Neural progenitor cell (in vitro differentiated cells): ENCODE measurements at regions not wholly inside any gene's neighbourhood (a gene's known extent, or its start where the extent isn't known, plus 50 kb on each side); places are given as distances from the start of the nearest gene placed in this dataset.

Experiments
- DNase-seq: peaks from one replicate; pipeline ENCODE4 v3.0.0-alpha.2; 2016; ENCODE audit warnings: low spot score
- H2AFZ ChIP-seq: fragments of 200-600 bp; sonication (generic); replicated peaks from 2 replicates; pipeline ENCODE4 v1.6.1; 2016; ENCODE audit warnings: antibody characterized with exemption
- H3F3A ChIP-seq: fragments of 200-600 bp; sonication (generic); 2 replicates; pipeline ENCODE4 v1.6.1; 2016; ENCODE audit warnings: antibody characterized with exemption, low read depth
- H3K27ac ChIP-seq: fragments of 200-600 bp; sonication (generic); 2 replicates; pipeline ENCODE4 v1.5.1; 2016; ENCODE audit warnings: mild to moderate bottlenecking
- H3K27me3 ChIP-seq: fragments of 200-600 bp; sonication (generic); 2 replicates; pipeline ENCODE4 v1.6.1; 2016; ENCODE audit warnings: mild to moderate bottlenecking, moderate library complexity
- H3K36me3 ChIP-seq: fragments of 200-600 bp; sonication (generic); 2 replicates; pipeline ENCODE4 v1.5.1; 2016
- H3K4me1 ChIP-seq: fragments of 200-600 bp; sonication (generic); 2 replicates; pipeline ENCODE4 v1.6.1; 2016; ENCODE audit warnings: mixed run types
- H3K4me2 ChIP-seq: fragments of 200-600 bp; sonication (generic); 2 replicates; pipeline ENCODE4 v1.6.1; 2016
- H3K4me3 ChIP-seq: fragments of 200-600 bp; sonication (generic); 2 replicates; pipeline ENCODE4 v1.5.1; 2016
- H3K79me2 ChIP-seq: fragments of 200-600 bp; sonication (generic); 2 replicates; pipeline ENCODE4 v1.6.1; 2016; ENCODE audit warnings: low read depth
- H3K9ac ChIP-seq: fragments of 200-600 bp; sonication (generic); 2 replicates; pipeline ENCODE4 v1.6.1; 2016
- H3K9me3 ChIP-seq: fragments of 200-600 bp; sonication (generic); 2 replicates; pipeline ENCODE4 v1.5.1; 2016; ENCODE audit warnings: low read depth
- H4K20me1 ChIP-seq: fragments of 200-600 bp; sonication (generic); 2 replicates; pipeline ENCODE4 v1.6.1; 2016; ENCODE audit warnings: low read depth
- H3K27ac Mint-ChIP-seq: 3 replicates; pipeline ENCODE4 v1.8.0; 2021; ENCODE audit warnings: mixed read lengths
- H3K27me3 Mint-ChIP-seq: 2 replicates; pipeline ENCODE4 v1.8.0; 2022; ENCODE audit warnings: low read depth, mild to moderate bottlenecking, inconsistent platforms, moderate library complexity, mixed read lengths; ENCODE audit not compliant: insufficient read depth
- H3K36me3 Mint-ChIP-seq: 3 replicates; pipeline ENCODE4 v1.8.0; 2021; ENCODE audit warnings: mixed read lengths
- H3K4me1 Mint-ChIP-seq: 3 replicates; pipeline ENCODE4 v1.8.0; 2021; ENCODE audit warnings: mixed read lengths
- H3K4me3 Mint-ChIP-seq: 3 replicates; pipeline ENCODE4 v1.8.0; 2021; ENCODE audit warnings: mild to moderate bottlenecking, moderate library complexity, mixed read lengths
- H3K9me3 Mint-ChIP-seq: 3 replicates; pipeline ENCODE4 v1.8.0; 2020; ENCODE audit warnings: mixed read lengths
- CTCF ChIP-seq: fragments of 200-600 bp; sonication (generic); IDR thresholded peaks from 2 replicates; pipeline ENCODE4 v1.5.1; 2017; ENCODE audit warnings: antibody characterized with exemption, mild to moderate bottlenecking
- EZH2 ChIP-seq: fragments of 200-600 bp; sonication (generic); IDR thresholded peaks from 2 replicates; pipeline ENCODE4 v1.6.1; 2017; ENCODE audit warnings: antibody characterized with exemption, mild to moderate bottlenecking, moderate library complexity
- EZH2phosphoT487 ChIP-seq: fragments of 200-600 bp; sonication (generic); IDR thresholded peaks from 2 replicates; pipeline ENCODE4 v1.6.1; 2017; ENCODE audit warnings: antibody characterized with exemption

DNA sequence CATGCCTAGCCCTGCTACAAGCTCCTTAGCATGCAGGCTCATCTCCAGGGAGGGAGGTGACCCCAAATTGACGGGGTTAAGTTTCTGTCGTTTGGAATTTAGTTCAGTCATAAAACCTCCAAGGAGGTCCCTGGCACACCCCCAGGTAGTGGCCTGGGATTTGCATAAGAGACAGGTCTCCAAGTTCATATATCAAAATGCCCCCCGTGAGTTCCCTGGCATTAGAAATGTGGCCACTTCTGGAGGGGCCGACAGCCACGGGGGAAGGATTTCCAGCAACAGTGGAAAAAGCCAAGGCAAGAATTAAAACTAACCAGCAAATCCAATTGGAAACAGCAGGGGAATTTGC, 228.8 kb downstream of the BCL11B start:
- no peak overlapping the region for H3K27ac Mint-ChIP-seq
- TF ChIP-seq EZH2phosphoT487: no peak
- no peak for TF ChIP-seq CTCF
- TF ChIP-seq EZH2: no peak
- H3K27me3 Mint-ChIP-seq: peaks cover 50% of the 10 kb centered on the region
- Histone ChIP-seq H4K20me1 (peaks cover 4% of the 10 kb centered on the region), H3K9me3 (no peaks in the 10 kb centered on the region), H3K27ac (no peak overlapping the region), H3K36me3 (no peaks in the 10 kb centered on the region), H3K4me2 (no peak overlapping the region), H3K9ac (no peak overlapping the region), H3K27me3 (peaks cover 11% of the 10 kb centered on the region), H2AFZ (no peak overlapping the region), H3K4me3 (no peak overlapping the region), H3K4me1 (peaks cover 22% of the 10 kb centered on the region), H3K79me2 (no peaks in the 10 kb centered on the region), H3F3A (peaks cover 12% of the 10 kb centered on the region)
- no peak overlapping the region for H3K4me3 Mint-ChIP-seq
- no peak for DNase-seq
- peaks cover 48% of the 10 kb centered on the region for H3K4me1 Mint-ChIP-seq
- peaks cover 12% of the 10 kb centered on the region for H3K9me3 Mint-ChIP-seq
- H3K36me3 Mint-ChIP-seq: no peaks in the 10 kb centered on the region

- Histone ChIP-seq H3K4me3 (no peak overlapping the region), H3K36me3 (no peaks in the 10 kb centered on the region), H3K9ac (no peak overlapping the region), H4K20me1 (peaks cover 4% of the 10 kb centered on the region), H3K79me2 (no peaks in the 10 kb centered on the region), H3F3A (peaks cover 13% of the 10 kb centered on the region), H2AFZ (no peak overlapping the region), H3K9me3 (no peaks in the 10 kb centered on the region), H3K4me1 (peaks cover 23% of the 10 kb centered on the region), H3K27me3 (peaks cover 11% of the 10 kb centered on the region), H3K27ac (no peak overlapping the region), H3K4me2 (no peak overlapping the region)
- no peaks in the 10 kb centered on the region for H3K36me3 Mint-ChIP-seq
- TF ChIP-seq EZH2: no peak
- no peak for TF ChIP-seq EZH2phosphoT487
- TF ChIP-seq CTCF: no peak
- peaks cover 12% of the 10 kb centered on the region for H3K9me3 Mint-ChIP-seq
- H3K4me3 Mint-ChIP-seq: no peak overlapping the region
- no peak for DNase-seq
- H3K27me3 Mint-ChIP-seq: peaks cover 51% of the 10 kb centered on the region
- H3K4me1 Mint-ChIP-seq: peaks cover 53% of the 10 kb centered on the region
- H3K27ac Mint-ChIP-seq: no peak overlapping the region
These were observed 228.2 kb downstream of the BCL11B start for GRCh38 chr14:99043756-99044155.

DNA sequence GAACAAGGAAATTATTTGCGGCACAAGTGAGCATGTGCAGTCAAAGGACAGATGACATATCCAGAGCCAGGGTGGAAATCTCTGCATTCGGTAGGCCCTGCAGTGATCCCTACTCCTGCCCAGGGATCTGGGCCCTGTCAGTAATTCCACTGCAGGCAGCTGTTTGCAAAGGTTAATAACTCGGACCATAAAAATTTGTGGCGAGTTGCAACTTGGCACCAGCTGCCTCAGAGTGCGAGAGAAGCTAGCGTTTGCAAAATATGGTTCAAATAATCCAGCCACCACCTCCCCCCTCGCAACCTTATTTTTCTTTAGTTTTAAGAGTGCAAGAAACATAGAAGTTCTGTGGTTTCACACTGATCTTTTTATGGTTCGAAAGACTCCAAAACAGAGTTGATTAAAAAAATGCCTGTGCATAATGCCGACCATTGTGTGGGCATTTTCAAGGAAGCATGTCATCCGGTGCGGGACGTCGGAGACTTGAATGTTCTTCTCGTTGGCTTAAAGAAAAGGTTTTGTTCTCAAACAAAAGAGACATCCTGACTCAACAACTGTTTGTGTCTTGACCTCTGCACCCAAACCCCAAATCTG, 224.5 kb downstream of the BCL11B start:
- Mint-ChIP-seq H3K36me3 (no peaks in the 10 kb centered on the region), H3K27ac (no peak overlapping the region), H3K9me3 (peaks cover 22% of the 10 kb centered on the region), H3K4me3 (peak overlapping the region; percentile 17), H3K27me3 (peaks cover 52% of the 10 kb centered on the region), H3K4me1 (peaks cover 38% of the 10 kb centered on the region)
- no peak overlapping the region for H3K4me3 ChIP-seq
- H3K27me3 ChIP-seq: peaks cover 11% of the 10 kb centered on the region
- no peaks in the 10 kb centered on the region for H3K79me2 ChIP-seq
- H3K36me3 ChIP-seq: peaks cover 3% of the 10 kb centered on the region
- H3K27ac ChIP-seq: no peak overlapping the region
- peaks cover 23% of the 10 kb centered on the region for H3K4me1 ChIP-seq
- H4K20me1 ChIP-seq: peaks cover 4% of the 10 kb centered on the region
- peak; percentile 89 for DNase-seq
- TF ChIP-seq EZH2phosphoT487 (peak; percentile 80), CTCF (no peak)
- H3F3A ChIP-seq: peaks cover 13% of the 10 kb centered on the region
- H3K4me2 ChIP-seq: peak overlapping the region; percentile 42
- H3K9ac ChIP-seq: no peak overlapping the region
- H2AFZ ChIP-seq: no peak overlapping the region
- no peaks in the 10 kb centered on the region for H3K9me3 ChIP-seq
